Skeletal muscle tissue (tissue), 3 donors: ENCODE measurements at regions not wholly inside any gene's neighbourhood (a gene's known extent, or its start where the extent isn't known, plus 50 kb on each side); places are given as distances from the start of the nearest gene placed in this dataset.

Source experiments
- H3K27ac ChIP-seq: one replicate; pipeline ENCODE4 v1.7.0; 2013; ENCODE audit warnings: mild to moderate bottlenecking, low read depth, low read length, inconsistent platforms
- H3K27me3 ChIP-seq, 3 donors: one replicate each; pipeline ENCODE4 v1.7.0; 2013; ENCODE audit warnings: low read length in 3 of 3; ENCODE audit not compliant: control insufficient read depth in 3 of 3, insufficient read depth in 3 of 3
- H3K36me3 ChIP-seq, 3 donors: one replicate each; pipeline ENCODE4 v1.7.0; 2013; ENCODE audit warnings: low read length in 3 of 3; ENCODE audit not compliant: control insufficient read depth in 3 of 3, insufficient read depth in 3 of 3
- H3K4me1 ChIP-seq, 3 donors: one replicate each; pipeline ENCODE4 v1.7.0; 2013; ENCODE audit warnings: low read length in 3 of 3, mild to moderate bottlenecking in 3 of 3; ENCODE audit not compliant: control insufficient read depth in 3 of 3, insufficient read depth in 3 of 3
- H3K4me3 ChIP-seq, 3 donors: one replicate each; pipeline ENCODE4 v1.7.0; 2013; ENCODE audit warnings: low read length in 3 of 3
- H3K9ac ChIP-seq, 3 donors: one replicate each; pipeline ENCODE4 v1.7.0; 2013; ENCODE audit warnings: low read length in 3 of 3, mild to moderate bottlenecking in 3 of 3, moderate library complexity in 2 of 3, low read depth in 1 of 3
- H3K9me3 ChIP-seq, 3 donors: one replicate each; pipeline ENCODE4 v1.7.0; 2013; ENCODE audit warnings: low read length in 3 of 3; ENCODE audit not compliant: control insufficient read depth in 3 of 3
- donor health status: Osteomylitis.

DNA sequence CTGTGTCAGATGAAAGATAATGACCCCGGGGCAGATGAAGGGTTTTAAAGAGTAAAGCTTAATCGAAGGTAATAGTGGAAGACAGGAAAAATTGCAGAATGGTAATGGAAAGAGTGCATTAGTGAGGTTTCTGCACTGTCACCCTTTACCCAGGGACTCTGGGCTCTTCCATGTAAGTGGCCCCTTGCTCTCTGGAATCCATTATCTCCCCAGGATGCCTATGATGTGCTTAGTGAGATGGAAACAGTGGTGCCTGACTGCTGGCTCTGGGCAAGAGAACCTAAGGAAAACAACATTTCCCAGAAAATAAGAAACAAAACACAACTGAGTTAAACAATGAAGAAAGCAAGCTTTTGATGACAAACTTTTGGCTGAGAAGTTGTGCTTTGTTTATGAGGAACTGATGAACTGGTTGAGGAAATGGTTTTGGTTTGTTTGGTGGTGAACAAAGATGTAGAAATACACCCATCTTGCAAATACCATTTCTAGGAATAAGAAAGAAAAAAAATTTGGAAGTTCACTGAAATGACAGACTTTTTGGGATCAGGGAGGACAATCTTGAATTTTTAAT lies 119.9 kb upstream of the RASGRP1 start:
- Histone ChIP-seq H3K36me3 (no peaks in the 10 kb centered on the region), H3K4me3 (no peak overlapping the region), H3K27ac (no peak overlapping the region), H3K27me3 (no peaks in the 10 kb centered on the region), H3K4me1 (peaks cover 0 to 2% (median 0%) of the 10 kb centered on the region in 3 donors), H3K9ac (no peak overlapping the region), H3K9me3 (no peaks in the 10 kb centered on the region)

GRCh38 chr15:38685686-38686339 lies 121.2 kb upstream of the RASGRP1 start:
- Histone ChIP-seq H3K9me3 (no peaks in the 10 kb centered on the region), H3K27ac (no peak overlapping the region), H3K4me1 (peaks cover 0 to 2% (median 0%) of the 10 kb centered on the region in 3 donors), H3K36me3 (no peaks in the 10 kb centered on the region), H3K4me3 (no peak overlapping the region), H3K9ac (no peak overlapping the region), H3K27me3 (peaks cover 0 to 2% (median 0%) of the 10 kb centered on the region in 3 donors)

DNA sequence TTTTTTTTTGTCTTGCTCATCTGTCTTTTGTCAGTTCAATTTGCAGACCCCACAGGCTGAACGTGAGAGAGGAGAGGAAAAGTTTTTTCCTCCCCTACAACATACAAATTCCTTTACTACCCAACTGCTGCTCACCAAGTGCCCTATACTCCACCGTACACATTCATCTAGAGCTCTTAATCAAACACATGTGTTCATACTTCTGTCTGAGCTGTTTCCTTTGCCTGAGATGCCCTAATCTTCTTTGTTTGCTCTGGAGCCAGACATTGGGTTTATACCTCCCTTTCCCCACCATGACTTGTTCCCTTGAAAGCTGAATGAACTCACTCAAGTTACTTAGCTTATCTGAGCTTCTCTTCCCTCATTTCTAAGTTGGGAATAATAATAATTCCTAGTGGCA lies 122.7 kb upstream of the RASGRP1 start:
- no peaks in the 10 kb centered on the region for H3K36me3 ChIP-seq
- no peak overlapping the region for H3K4me3 ChIP-seq
- H3K27me3 ChIP-seq: peaks cover 0 to 2% (median 0%) of the 10 kb centered on the region in 3 donors
- no peaks in the 10 kb centered on the region for H3K9me3 ChIP-seq
- no peak overlapping the region for H3K27ac ChIP-seq
- peaks cover 0 to 2% (median 0%) of the 10 kb centered on the region in 3 donors for H3K4me1 ChIP-seq
- H3K9ac ChIP-seq: no peak overlapping the region

DNA sequence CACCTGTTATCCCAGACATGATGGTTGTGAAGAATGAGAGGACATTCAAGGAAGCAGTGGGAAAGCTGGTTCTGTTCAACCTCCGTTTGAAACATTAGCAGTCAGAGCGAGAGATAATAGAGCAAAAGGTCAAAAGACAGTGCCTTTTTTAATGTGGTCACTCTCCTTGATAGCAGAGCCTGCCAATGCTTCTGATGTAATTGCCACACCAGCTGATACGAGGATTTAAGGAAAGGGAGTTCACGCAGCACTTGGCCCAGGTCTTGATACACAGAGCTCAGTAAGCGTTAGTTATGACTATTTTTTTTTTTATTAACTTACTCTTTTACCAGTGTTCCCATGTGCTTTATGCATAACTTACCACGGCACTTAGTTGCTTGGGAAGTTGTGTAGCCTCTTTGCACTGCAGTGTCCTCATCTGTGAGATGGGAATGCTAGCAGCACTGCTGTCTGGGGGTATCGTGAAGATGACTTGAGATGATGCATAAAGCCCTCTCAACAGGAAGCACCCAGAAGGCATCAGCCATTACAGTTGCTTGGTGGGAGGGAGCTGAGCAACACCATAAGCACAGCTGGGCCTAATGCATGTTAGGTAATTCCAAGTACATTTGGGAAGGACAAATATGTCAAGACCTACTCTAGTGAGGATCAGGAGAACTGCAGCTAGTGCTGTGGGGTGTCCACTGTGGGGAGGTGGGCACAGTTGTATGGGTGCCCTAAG lies 123.3 kb upstream of the RASGRP1 start:
- H3K4me3 ChIP-seq: no peak overlapping the region
- H3K27ac ChIP-seq: no peak overlapping the region
- H3K9ac ChIP-seq: no peak overlapping the region
- H3K27me3 ChIP-seq: peaks cover 0 to 2% (median 0%) of the 10 kb centered on the region in 3 donors
- H3K4me1 ChIP-seq: peaks cover 0 to 2% (median 0%) of the 10 kb centered on the region in 3 donors
- H3K36me3 ChIP-seq: no peaks in the 10 kb centered on the region
- no peaks in the 10 kb centered on the region for H3K9me3 ChIP-seq

DNA sequence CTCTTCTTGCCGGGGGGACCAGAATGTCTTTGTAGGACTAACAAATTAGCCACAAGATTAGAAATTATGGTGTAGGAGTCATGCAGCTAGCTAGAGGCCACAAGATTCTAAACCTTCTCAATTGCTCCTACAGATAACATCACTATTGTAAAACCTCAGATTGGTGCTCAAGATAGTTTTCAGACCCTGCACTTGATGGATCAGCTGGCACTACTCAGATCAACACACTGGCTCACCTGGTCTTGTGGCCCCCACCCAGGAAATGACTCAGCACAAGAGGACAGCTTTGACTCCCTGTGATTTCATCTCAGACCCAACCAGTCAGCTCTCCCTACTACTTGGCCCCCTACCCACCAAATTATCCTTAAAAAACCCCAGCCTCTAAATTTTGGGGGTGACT lies 124.1 kb upstream of the RASGRP1 start:
- Histone ChIP-seq H3K9me3 (no peaks in the 10 kb centered on the region), H3K27ac (no peak overlapping the region), H3K4me1 (peaks cover 0 to 2% (median 0%) of the 10 kb centered on the region in 3 donors), H3K36me3 (no peaks in the 10 kb centered on the region), H3K4me3 (no peak overlapping the region), H3K27me3 (peaks cover 0 to 2% (median 0%) of the 10 kb centered on the region in 3 donors), H3K9ac (no peak overlapping the region)

DNA sequence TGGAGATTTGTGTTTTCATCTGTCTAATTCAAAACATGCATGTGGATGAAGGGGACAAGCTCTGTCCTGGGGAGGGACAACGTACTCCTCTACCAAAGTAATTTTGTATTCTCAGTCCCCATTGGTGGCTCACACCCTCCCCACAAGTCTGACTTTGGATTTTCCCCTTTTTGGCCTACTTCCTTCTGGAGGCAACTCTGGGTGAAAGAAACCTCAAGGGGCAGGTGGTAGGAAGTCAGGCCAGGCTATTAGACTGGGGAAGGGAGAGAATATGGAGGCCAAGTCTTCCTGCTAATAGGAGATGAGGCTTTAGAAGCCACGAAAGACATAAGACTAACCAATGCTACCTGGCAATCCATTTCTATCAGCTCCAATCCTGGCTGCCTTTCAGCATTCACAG lies 124.9 kb upstream of the RASGRP1 start:
- H3K27ac ChIP-seq: no peak overlapping the region
- H3K4me1 ChIP-seq: peaks cover 0 to 2% (median 0%) of the 10 kb centered on the region in 3 donors
- H3K27me3 ChIP-seq: peaks cover 0 to 2% (median 0%) of the 10 kb centered on the region in 3 donors
- H3K9ac ChIP-seq: no peak overlapping the region
- no peaks in the 10 kb centered on the region for H3K36me3 ChIP-seq
- no peaks in the 10 kb centered on the region for H3K9me3 ChIP-seq
- H3K4me3 ChIP-seq: no peak overlapping the region

- Histone ChIP-seq H3K4me3 (no peak overlapping the region), H3K4me1 (peaks cover 0 to 2% (median 0%) of the 10 kb centered on the region in 3 donors), H3K36me3 (no peaks in the 10 kb centered on the region), H3K9me3 (no peaks in the 10 kb centered on the region), H3K27ac (no peak overlapping the region), H3K27me3 (peaks cover 0 to 2% (median 0%) of the 10 kb centered on the region in 3 donors), H3K9ac (no peak overlapping the region)
These were observed 125.6 kb upstream of the RASGRP1 start for GRCh38 chr15:38690216-38690615.

DNA sequence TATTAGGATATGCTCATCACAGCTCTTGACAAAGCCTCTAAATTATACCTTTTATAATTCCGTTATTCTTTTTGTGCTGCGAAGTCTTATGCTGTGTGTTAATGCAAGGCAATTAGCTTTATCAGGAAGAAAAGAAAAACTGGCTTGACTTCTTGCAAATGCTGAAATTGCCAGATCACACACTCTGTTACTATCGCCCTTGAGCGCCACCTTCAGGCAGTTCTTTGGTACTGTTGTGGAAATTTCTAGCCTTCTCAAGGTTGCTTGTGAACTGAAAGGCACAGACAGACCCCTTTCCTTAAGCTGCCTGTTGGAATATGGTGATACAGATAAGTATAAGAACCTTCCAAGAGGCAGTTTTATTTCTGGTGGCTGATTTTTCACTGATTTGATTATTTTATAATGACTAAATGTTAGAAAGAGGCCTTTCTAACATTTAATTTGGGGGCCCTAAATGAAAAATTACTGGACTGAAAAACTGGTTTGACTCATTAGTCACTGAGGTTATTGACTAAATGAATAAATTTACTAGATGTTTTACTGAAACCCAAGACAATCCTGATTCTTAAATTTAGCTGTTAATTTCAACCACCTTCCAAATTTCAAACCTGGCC lies 126.2 kb upstream of the RASGRP1 start:
- no peak overlapping the region for H3K27ac ChIP-seq
- H3K36me3 ChIP-seq: no peaks in the 10 kb centered on the region
- peaks cover 0 to 2% (median 0%) of the 10 kb centered on the region in 3 donors for H3K4me1 ChIP-seq
- H3K9ac ChIP-seq: no peak overlapping the region
- peaks cover 0 to 2% (median 0%) of the 10 kb centered on the region in 3 donors for H3K27me3 ChIP-seq
- H3K4me3 ChIP-seq: no peak overlapping the region
- no peaks in the 10 kb centered on the region for H3K9me3 ChIP-seq

DNA sequence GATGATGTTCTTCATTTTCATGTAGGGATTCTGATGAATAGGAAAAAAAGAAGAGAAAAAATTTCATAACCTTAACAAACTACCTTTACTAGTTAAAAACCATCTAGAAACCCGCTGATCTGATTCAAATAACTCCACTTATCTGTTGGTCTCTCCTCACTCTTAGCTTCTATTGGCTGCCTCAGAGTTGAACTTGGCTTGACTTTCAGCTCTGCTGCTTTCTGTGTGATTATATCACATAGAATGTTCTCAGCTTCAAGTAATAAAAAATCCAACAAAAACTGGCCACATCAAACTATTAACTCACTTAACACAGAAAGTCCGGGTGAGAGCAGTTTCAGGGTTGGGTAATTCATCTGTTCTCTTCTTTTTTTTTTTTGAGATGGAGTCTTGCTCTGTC lies 126.8 kb upstream of the RASGRP1 start:
- H3K27me3 ChIP-seq: peaks cover 0 to 2% (median 0%) of the 10 kb centered on the region in 3 donors

More for the DNA sequence above, 126.8 kb upstream of the RASGRP1 start:
- H3K4me3 ChIP-seq: no peak overlapping the region
- H3K9ac ChIP-seq: no peak overlapping the region
- peaks cover 0 to 2% (median 0%) of the 10 kb centered on the region in 3 donors for H3K4me1 ChIP-seq
- no peaks in the 10 kb centered on the region for H3K36me3 ChIP-seq
- H3K9me3 ChIP-seq: no peaks in the 10 kb centered on the region
- no peak overlapping the region for H3K27ac ChIP-seq
